DND-41 (cell line): ENCODE measurements at regions not wholly inside any gene's neighbourhood (a gene's known extent, or its start where the extent isn't known, plus 50 kb on each side); places are given as distances from the start of the nearest gene placed in this dataset.
"Not testable (repeated sequence)": the region's sequence is repeated elsewhere in the genome, so short reads cannot be mapped to it uniquely, and the experiment has no call there.

ENCODE experiments used
- ATAC-seq: fragments of 200-7000 bp; cut with Tn5 transposase; 3 replicates; pipeline ENCODE4 v1.9.1; 2021; ENCODE audit warnings: low read depth; ENCODE audit not compliant: insufficient read depth
- DNase-seq: peaks from one replicate; pipeline ENCODE4 v3.0.0-alpha.2; 2020
- H2AFZ ChIP-seq: 2 replicates; pipeline ENCODE4 v1.6.0; 2012; ENCODE audit warnings: low read depth, low read length
- H3K27ac ChIP-seq: 2 replicates; pipeline ENCODE4 v1.5.1; 2012; ENCODE audit warnings: low read length, inconsistent platforms
- H3K27me3 ChIP-seq: fragments of 200-600 bp; sonication (generic); 2 replicates; pipeline ENCODE4 v1.6.0; 2012; ENCODE audit warnings: low read length, mild to moderate bottlenecking, inconsistent platforms; ENCODE audit not compliant: insufficient read depth, poor library complexity
- H3K36me3 ChIP-seq: 2 replicates; pipeline ENCODE4 v1.5.1; 2012; ENCODE audit warnings: low read length, inconsistent platforms; ENCODE audit not compliant: insufficient read depth
- H3K4me1 ChIP-seq: 2 replicates; pipeline ENCODE4 v1.5.1; 2012; ENCODE audit warnings: mild to moderate bottlenecking, low read length; ENCODE audit not compliant: insufficient read depth
- H3K4me2 ChIP-seq: 2 replicates; pipeline ENCODE4 v1.6.0; 2012; ENCODE audit warnings: mild to moderate bottlenecking, moderate library complexity, low read length, inconsistent platforms; ENCODE audit not compliant: insufficient read depth
- H3K4me3 ChIP-seq, 2 experiments: fragments of 200-600 bp in 1 of 2; shearing (Covaris generic) in 1 of 2; 2 replicates each; pipeline ENCODE4 v1.5.1; 2012 to 2016; ENCODE audit warnings: inconsistent platforms in 2 of 2, low read length in 2 of 2, mild to moderate bottlenecking in 2 of 2, low read depth in 1 of 2, moderate library complexity in 1 of 2
- H3K79me2 ChIP-seq: 2 replicates; pipeline ENCODE4 v1.6.0; 2012; ENCODE audit warnings: low read length, inconsistent platforms; ENCODE audit not compliant: insufficient read depth
- H3K9ac ChIP-seq: 2 replicates; pipeline ENCODE4 v1.6.0; 2012; ENCODE audit warnings: low read depth, mild to moderate bottlenecking, inconsistent platforms, low read length, moderate library complexity
- H3K9me3 ChIP-seq: 2 replicates; pipeline ENCODE4 v1.5.1; 2012; ENCODE audit warnings: low read length, moderate library complexity, mild to moderate bottlenecking, inconsistent platforms; ENCODE audit not compliant: insufficient read depth, severe bottlenecking
- H4K20me1 ChIP-seq: 2 replicates; pipeline ENCODE4 v1.6.0; 2012; ENCODE audit warnings: low read length; ENCODE audit not compliant: insufficient read depth
- EZH2 ChIP-seq: IDR thresholded peaks from 3 replicates; pipeline ENCODE4 v1.6.1; 2012; ENCODE audit warnings: borderline replicate concordance, low read depth, mild to moderate bottlenecking, moderate library complexity, low read length, inconsistent platforms; ENCODE audit not compliant: severe bottlenecking
- TF ChIP-seq, protein P1 (sequence below): IDR thresholded peaks from 2 replicates; pipeline ENCODE4 v1.5.1; 2012; ENCODE audit warnings: borderline replicate concordance, low read length, moderate library complexity, mild to moderate bottlenecking; ENCODE audit not compliant: poor library complexity, severe bottlenecking; ENCODE audit errors: extremely low read depth

DNA sequence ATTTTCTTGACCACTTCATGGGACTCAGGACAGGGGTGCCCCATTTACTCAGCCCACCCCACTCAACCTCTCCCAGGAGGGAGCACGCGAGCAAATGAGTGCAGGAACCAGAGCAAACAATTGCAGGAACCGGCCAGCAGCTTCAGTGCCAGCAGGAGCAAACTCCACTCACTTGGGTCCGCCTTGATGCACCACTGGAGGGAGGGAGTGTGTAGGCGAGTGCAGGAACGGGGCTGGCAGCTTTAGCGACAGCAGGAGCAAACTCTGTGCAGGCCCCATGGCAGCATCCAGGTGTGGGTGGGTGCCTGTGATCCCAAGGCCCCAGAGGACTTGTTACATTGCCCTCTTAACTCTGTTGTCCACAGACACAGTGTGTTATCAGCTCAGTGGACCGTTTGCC is 1667.3 kb upstream of the CELF4 start:
- Histone ChIP-seq H3K9me3 (no peaks in the 10 kb centered on the region), H3K4me1 (no peaks in the 10 kb centered on the region), H3K4me3 (no peak overlapping the region), H4K20me1 (no peaks in the 10 kb centered on the region), H3K79me2 (no peaks in the 10 kb centered on the region), H3K27me3 (no peaks in the 10 kb centered on the region), H2AFZ (no peak overlapping the region), H3K9ac (no peak overlapping the region), H3K36me3 (no peaks in the 10 kb centered on the region), H3K27ac (no peak overlapping the region), H3K4me2 (no peak overlapping the region)
- TF ChIP-seq EZH2: no peak
- TF ChIP-seq, protein P1, sequence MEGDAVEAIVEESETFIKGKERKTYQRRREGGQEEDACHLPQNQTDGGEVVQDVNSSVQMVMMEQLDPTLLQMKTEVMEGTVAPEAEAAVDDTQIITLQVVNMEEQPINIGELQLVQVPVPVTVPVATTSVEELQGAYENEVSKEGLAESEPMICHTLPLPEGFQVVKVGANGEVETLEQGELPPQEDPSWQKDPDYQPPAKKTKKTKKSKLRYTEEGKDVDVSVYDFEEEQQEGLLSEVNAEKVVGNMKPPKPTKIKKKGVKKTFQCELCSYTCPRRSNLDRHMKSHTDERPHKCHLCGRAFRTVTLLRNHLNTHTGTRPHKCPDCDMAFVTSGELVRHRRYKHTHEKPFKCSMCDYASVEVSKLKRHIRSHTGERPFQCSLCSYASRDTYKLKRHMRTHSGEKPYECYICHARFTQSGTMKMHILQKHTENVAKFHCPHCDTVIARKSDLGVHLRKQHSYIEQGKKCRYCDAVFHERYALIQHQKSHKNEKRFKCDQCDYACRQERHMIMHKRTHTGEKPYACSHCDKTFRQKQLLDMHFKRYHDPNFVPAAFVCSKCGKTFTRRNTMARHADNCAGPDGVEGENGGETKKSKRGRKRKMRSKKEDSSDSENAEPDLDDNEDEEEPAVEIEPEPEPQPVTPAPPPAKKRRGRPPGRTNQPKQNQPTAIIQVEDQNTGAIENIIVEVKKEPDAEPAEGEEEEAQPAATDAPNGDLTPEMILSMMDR: no peak
- no peak for DNase-seq
- ATAC-seq: no peak

DNA sequence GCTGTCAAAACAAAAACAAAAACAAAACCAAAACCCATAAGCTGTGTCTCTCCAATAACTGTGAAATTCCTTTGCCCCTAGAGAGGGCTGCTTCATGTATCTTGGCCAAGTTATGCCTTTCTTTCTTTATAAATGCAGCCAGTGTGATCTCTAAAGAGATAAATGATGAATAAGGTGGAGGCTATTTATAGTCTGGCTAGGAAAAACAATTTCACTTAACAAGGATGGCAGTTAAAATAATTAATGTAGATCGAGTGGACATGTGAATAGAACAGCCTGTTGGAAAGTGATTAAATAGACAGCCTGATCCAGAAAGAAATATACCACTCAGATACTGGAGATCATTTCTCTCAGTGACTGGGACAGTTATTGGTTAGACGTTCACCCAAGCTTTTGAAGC is 1666.9 kb upstream of the CELF4 start:
- H3K79me2 ChIP-seq: no peaks in the 10 kb centered on the region
- no peak overlapping the region for H2AFZ ChIP-seq
- H3K4me3 ChIP-seq: no peak overlapping the region
- H3K9ac ChIP-seq: no peak overlapping the region
- H3K9me3 ChIP-seq: no peaks in the 10 kb centered on the region
- no peak for ATAC-seq
- H3K36me3 ChIP-seq: no peaks in the 10 kb centered on the region
- no peaks in the 10 kb centered on the region for H3K4me1 ChIP-seq
- no peak overlapping the region for H3K27ac ChIP-seq
- no peak overlapping the region for H3K4me2 ChIP-seq
- no peaks in the 10 kb centered on the region for H4K20me1 ChIP-seq
- DNase-seq: no peak
- H3K27me3 ChIP-seq: no peaks in the 10 kb centered on the region
- TF ChIP-seq, protein P1: no peak
- TF ChIP-seq EZH2: no peak

GRCh38 chr18:39230086-39230803 is 1664.6 kb upstream of the CELF4 start:
- DNase-seq: no peak
- Histone ChIP-seq H3K79me2 (no peaks in the 10 kb centered on the region), H4K20me1 (no peaks in the 10 kb centered on the region), H3K9ac (no peak overlapping the region), H3K4me1 (no peaks in the 10 kb centered on the region), H3K27me3 (no peaks in the 10 kb centered on the region), H2AFZ (no peak overlapping the region), H3K36me3 (no peaks in the 10 kb centered on the region), H3K4me3 (no peak overlapping the region), H3K4me2 (no peak overlapping the region), H3K27ac (no peak overlapping the region), H3K9me3 (no peaks in the 10 kb centered on the region)
- TF ChIP-seq, protein P1: no peak
- TF ChIP-seq EZH2: no peak
- ATAC-seq: no peak

GRCh38 chr18:39227769-39228168 is 1662.2 kb upstream of the CELF4 start:
- H3K4me3 ChIP-seq, H4K20me1 ChIP-seq, ATAC-seq: not testable (repeated sequence)

More at GRCh38 chr18:39227769-39228168, 1662.2 kb upstream of the CELF4 start:
- not testable (repeated sequence) for H3K4me1 ChIP-seq, H3K9ac ChIP-seq, H3K27me3 ChIP-seq, H3K27ac ChIP-seq, H3K79me2 ChIP-seq, H3K36me3 ChIP-seq, H3K4me2 ChIP-seq, DNase-seq, H3K9me3 ChIP-seq, H2AFZ ChIP-seq
